ENCODE measurements at regions not wholly inside any gene's neighbourhood (a gene's known extent, or its start where the extent isn't known, plus 50 kb on each side); places are given as distances from the start of the nearest gene placed in this dataset.

- TF ChIP-seq, protein P1, sequence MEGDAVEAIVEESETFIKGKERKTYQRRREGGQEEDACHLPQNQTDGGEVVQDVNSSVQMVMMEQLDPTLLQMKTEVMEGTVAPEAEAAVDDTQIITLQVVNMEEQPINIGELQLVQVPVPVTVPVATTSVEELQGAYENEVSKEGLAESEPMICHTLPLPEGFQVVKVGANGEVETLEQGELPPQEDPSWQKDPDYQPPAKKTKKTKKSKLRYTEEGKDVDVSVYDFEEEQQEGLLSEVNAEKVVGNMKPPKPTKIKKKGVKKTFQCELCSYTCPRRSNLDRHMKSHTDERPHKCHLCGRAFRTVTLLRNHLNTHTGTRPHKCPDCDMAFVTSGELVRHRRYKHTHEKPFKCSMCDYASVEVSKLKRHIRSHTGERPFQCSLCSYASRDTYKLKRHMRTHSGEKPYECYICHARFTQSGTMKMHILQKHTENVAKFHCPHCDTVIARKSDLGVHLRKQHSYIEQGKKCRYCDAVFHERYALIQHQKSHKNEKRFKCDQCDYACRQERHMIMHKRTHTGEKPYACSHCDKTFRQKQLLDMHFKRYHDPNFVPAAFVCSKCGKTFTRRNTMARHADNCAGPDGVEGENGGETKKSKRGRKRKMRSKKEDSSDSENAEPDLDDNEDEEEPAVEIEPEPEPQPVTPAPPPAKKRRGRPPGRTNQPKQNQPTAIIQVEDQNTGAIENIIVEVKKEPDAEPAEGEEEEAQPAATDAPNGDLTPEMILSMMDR (IDR thresholded peaks at IDR 0.05; ENCODE audit: extremely low read depth in 1 of 2, insufficient read depth in 1 of 2, low read depth in 1 of 2, low read length in 2 of 2), result no peak
- TF ChIP-seq POLR2AphosphoS5 (IDR thresholded peaks at IDR 0.05; ENCODE audit: insufficient read depth, low read depth, low read length) (no peak), POLR2A (IDR thresholded peaks at IDR 0.05; ENCODE audit: low read depth, low read length) (no peak), MYC (IDR thresholded peaks at IDR 0.05; ENCODE audit: low read depth, low read length) (no peak), EZH2 (IDR thresholded peaks at IDR 0.05; ENCODE audit: borderline replicate concordance, low read depth, low read length, severe bottlenecking) (no peak)
Measured at GRCh38 chr13:34751492-34751891, 190.6 kb upstream of the NBEA start.
